ENCODE measurements at regions not wholly inside any gene's neighbourhood (a gene's known extent, or its start where the extent isn't known, plus 50 kb on each side); places are given as distances from the start of the nearest gene placed in this dataset.

GRCh38 chr4:128688846-128689437, 120.6 kb upstream of the JADE1 start (continued):
- no peak for TF ChIP-seq RERE (CRISPR knock-in tag; IDR thresholded peaks at IDR 0.05; ENCODE audit: borderline replicate concordance)
- no peak for TF ChIP-seq FIP1L1 (IDR thresholded peaks at IDR 0.05; ENCODE audit: low read depth, low read length, poor library complexity, severe bottlenecking)
- peak; percentile 45; the same call in 1 of the 2 replicates for TF ChIP-seq STAT5A (IDR thresholded peaks at IDR 0.05; ENCODE audit: borderline replicate concordance, low read length)
- TF ChIP-seq CBX1 (IDR thresholded peaks at IDR 0.05; ENCODE audit: low read depth), result no peak
- TF ChIP-seq, protein P1, sequence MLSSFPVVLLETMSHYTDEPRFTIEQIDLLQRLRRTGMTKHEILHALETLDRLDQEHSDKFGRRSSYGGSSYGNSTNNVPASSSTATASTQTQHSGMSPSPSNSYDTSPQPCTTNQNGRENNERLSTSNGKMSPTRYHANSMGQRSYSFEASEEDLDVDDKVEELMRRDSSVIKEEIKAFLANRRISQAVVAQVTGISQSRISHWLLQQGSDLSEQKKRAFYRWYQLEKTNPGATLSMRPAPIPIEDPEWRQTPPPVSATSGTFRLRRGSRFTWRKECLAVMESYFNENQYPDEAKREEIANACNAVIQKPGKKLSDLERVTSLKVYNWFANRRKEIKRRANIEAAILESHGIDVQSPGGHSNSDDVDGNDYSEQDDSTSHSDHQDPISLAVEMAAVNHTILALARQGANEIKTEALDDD (IDR thresholded peaks at IDR 0.05), result peak; percentile 88
- TF ChIP-seq, protein P2, sequence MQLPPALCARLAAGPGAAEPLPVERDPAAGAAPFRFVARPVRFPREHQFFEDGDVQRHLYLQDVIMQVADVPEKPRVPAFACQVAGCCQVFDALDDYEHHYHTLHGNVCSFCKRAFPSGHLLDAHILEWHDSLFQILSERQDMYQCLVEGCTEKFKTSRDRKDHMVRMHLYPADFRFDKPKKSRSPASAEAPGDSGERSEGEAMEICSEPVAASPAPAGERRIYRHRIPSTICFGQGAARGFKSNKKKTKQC (CRISPR knock-in tag; IDR thresholded peaks at IDR 0.05), result no peak
- TF ChIP-seq ARID3B (CRISPR knock-in tag; IDR thresholded peaks at IDR 0.05; ENCODE audit: borderline replicate concordance), result no peak
- no peak for TF ChIP-seq ZNF589 (CRISPR knock-in tag; IDR thresholded peaks at IDR 0.05; ENCODE audit: low read depth)
- TF ChIP-seq SETDB1 (IDR thresholded peaks at IDR 0.05; ENCODE audit: low read length), result no peak
- TF ChIP-seq ZC3H8 (IDR thresholded peaks at IDR 0.05), result no peak
- TF ChIP-seq EP300 (IDR thresholded peaks at IDR 0.05; ENCODE audit: low read length), result no peak; the same call in 1 of the 2 replicates
- TF ChIP-seq E2F8 (IDR thresholded peaks at IDR 0.05; ENCODE audit: low read depth, partially characterized antibody), result no peak
- TF ChIP-seq BRF2 (IDR thresholded peaks at IDR 0.05; ENCODE audit: borderline replicate concordance, insufficient read depth, insufficient read length), result no peak
- TF ChIP-seq HDAC2 (IDR thresholded peaks at IDR 0.05), result peak; percentile 26; the same call in 1 of the 2 replicates
- no peak for TF ChIP-seq POU5F1 (IDR thresholded peaks at IDR 0.05; ENCODE audit: borderline replicate concordance, low read depth, low read length, partially characterized antibody)
